ENCODE measurements at regions not wholly inside any gene's neighbourhood (a gene's known extent, or its start where the extent isn't known, plus 50 kb on each side); places are given as distances from the start of the nearest gene placed in this dataset.

GRCh38 chr5:152288917-152289595 lies 116.0 kb downstream of the NMUR2 start:
- TF ChIP-seq, protein P1, sequence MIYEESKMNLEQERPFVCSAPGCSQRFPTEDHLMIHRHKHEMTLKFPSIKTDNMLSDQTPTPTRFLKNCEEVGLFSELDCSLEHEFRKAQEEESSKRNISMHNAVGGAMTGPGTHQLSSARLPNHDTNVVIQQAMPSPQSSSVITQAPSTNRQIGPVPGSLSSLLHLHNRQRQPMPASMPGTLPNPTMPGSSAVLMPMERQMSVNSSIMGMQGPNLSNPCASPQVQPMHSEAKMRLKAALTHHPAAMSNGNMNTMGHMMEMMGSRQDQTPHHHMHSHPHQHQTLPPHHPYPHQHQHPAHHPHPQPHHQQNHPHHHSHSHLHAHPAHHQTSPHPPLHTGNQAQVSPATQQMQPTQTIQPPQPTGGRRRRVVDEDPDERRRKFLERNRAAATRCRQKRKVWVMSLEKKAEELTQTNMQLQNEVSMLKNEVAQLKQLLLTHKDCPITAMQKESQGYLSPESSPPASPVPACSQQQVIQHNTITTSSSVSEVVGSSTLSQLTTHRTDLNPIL (CRISPR knock-in tag; IDR thresholded peaks at IDR 0.05; ENCODE audit: low read depth), result no peak
- TF ChIP-seq ZNF70 (CRISPR knock-in tag; IDR thresholded peaks at IDR 0.05) (no peak), ZFP3 (CRISPR knock-in tag; IDR thresholded peaks at IDR 0.05) (no peak), ZC3H10 (CRISPR knock-in tag; IDR thresholded peaks at IDR 0.05) (no peak), TCF4 (CRISPR knock-in tag; IDR thresholded peaks at IDR 0.05; ENCODE audit: borderline replicate concordance) (no peak), OSR1 (CRISPR knock-in tag; IDR thresholded peaks at IDR 0.05) (no peak), TOX (CRISPR knock-in tag; IDR thresholded peaks at IDR 0.05; ENCODE audit: borderline replicate concordance) (no peak), BACH2 (CRISPR knock-in tag; IDR thresholded peaks at IDR 0.05; ENCODE audit: borderline replicate concordance) (no peak), ESRRG (CRISPR knock-in tag; IDR thresholded peaks at IDR 0.05) (no peak)
